ENCODE measurements at regions not wholly inside any gene's neighbourhood (a gene's known extent, or its start where the extent isn't known, plus 50 kb on each side); places are given as distances from the start of the nearest gene placed in this dataset.

DNA sequence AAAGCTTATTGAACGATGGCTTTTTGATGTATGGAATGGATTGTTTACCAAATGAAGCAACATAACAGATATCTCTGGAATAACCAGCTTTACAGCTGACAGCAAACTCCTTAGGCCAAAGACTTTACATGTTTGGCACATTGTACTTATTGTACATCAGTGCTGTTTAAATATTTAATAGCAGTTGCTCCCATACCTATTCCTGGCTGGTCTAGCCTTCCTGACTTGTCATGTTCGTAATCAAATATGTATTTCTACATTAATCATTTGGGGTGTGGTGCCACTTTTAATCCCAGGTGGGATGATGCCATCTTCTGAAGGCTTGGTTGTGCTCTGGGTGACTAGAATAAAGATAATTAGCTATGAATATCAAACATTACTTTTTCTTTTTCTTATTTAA, 67.4 kb upstream of the FRY start:
- DNase-seq: no peak

- DNase-seq: no peak
Observed at GRCh38 chr13:31965361-31966066, 66.1 kb upstream of the FRY start.

GRCh38 chr13:31967155-31967554, 64.4 kb upstream of the FRY start:
- no peak for DNase-seq

GRCh38 chr13:31968473-31968872, 63.1 kb upstream of the FRY start:
- DNase-seq: no peak

- no peak for DNase-seq
Observed at GRCh38 chr13:31970231-31970930, 61.2 kb upstream of the FRY start.

- DNase-seq: no peak
Observed at GRCh38 chr13:31972453-31972852, 59.1 kb upstream of the FRY start.

- no peak for DNase-seq
Observed at GRCh38 chr13:31978021-31978420, 53.6 kb upstream of the FRY start.

DNA sequence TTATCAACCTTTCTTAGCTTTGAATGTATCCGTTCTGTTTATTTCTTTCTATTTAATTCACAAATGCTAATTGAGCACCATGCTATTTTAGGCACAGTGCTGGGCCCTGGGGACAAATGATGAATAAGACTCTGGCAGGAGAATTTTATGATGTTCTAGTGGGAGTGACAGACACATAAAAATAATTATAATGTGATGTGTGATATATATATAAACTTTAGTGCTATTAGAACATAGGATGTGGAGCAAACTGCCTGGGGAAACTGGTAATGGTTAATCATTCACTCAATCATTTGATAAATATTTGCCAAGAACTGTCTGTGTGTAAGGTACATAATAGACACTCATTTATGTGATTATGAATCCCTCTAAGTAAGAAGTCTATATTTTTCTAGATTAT, 50.7 kb upstream of the FRY start:
- DNase-seq: no peak

Measured in left hindlimb (tissue), 1 donor.